ENCODE measurements at regions not wholly inside any gene's neighbourhood (a gene's known extent, or its start where the extent isn't known, plus 50 kb on each side); places are given as distances from the start of the nearest gene placed in this dataset.
A peak's percentile ranks its signal among the peaks of the same experiment; 100 is the strongest.

- ATAC-seq (ENCODE audit: low FRiP score) (no peak), DNase-seq (ENCODE audit: low spot score) (no peak)
- TF ChIP-seq, protein P1, sequence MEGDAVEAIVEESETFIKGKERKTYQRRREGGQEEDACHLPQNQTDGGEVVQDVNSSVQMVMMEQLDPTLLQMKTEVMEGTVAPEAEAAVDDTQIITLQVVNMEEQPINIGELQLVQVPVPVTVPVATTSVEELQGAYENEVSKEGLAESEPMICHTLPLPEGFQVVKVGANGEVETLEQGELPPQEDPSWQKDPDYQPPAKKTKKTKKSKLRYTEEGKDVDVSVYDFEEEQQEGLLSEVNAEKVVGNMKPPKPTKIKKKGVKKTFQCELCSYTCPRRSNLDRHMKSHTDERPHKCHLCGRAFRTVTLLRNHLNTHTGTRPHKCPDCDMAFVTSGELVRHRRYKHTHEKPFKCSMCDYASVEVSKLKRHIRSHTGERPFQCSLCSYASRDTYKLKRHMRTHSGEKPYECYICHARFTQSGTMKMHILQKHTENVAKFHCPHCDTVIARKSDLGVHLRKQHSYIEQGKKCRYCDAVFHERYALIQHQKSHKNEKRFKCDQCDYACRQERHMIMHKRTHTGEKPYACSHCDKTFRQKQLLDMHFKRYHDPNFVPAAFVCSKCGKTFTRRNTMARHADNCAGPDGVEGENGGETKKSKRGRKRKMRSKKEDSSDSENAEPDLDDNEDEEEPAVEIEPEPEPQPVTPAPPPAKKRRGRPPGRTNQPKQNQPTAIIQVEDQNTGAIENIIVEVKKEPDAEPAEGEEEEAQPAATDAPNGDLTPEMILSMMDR (IDR thresholded peaks at IDR 0.05) = no peak
Measured at GRCh38 chr2:164023896-164024295, 288.1 kb upstream of the FIGN start.

- ATAC-seq (ENCODE audit: low FRiP score) = peak; percentile 48
- no peak for DNase-seq (ENCODE audit: low spot score)
- TF ChIP-seq, protein P1 (IDR thresholded peaks at IDR 0.05) = no peak
Measured at GRCh38 chr2:164015328-164016123, 279.7 kb upstream of the FIGN start.

GRCh38 chr2:164014791-164015190 is 279.0 kb upstream of the FIGN start:
- ATAC-seq (ENCODE audit: low FRiP score) = no peak
- TF ChIP-seq, protein P1 (IDR thresholded peaks at IDR 0.05) = no peak
- DNase-seq (ENCODE audit: low spot score) = no peak

DNA sequence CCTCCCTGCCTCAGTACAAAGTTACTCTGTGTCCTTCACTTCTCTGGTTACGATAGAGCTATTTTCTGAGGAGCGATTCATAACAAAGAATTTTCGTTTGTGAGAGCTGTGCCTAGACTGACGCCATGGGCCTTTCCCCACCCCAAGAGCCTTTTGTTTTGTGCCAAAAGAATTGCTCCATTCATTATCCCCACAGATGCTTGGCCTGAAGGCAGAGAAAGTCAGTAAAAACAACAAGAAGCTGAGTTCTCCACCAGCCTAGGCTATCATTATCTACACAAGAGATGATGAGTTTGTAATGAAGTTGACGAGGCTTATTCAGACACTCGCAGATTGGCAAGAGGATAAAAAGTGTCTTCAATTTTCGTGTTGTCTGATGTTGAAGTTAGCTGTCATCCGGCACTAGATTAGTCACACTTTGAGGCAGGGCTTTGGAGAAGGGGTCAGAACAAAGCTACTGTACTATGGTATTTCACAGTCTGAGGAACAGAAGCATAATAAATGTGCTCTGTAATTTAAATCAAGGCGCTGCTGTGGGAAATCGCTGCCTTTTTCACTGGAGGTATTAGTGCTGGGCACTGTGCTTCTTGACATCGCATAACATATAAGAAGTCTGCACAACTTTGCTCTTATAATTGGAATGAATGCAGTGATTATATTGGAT is 278.4 kb upstream of the FIGN start:
- ATAC-seq (ENCODE audit: low FRiP score) = peak; percentile 53
- DNase-seq (ENCODE audit: low spot score) = no peak
- TF ChIP-seq, protein P1 (IDR thresholded peaks at IDR 0.05) = no peak

DNA sequence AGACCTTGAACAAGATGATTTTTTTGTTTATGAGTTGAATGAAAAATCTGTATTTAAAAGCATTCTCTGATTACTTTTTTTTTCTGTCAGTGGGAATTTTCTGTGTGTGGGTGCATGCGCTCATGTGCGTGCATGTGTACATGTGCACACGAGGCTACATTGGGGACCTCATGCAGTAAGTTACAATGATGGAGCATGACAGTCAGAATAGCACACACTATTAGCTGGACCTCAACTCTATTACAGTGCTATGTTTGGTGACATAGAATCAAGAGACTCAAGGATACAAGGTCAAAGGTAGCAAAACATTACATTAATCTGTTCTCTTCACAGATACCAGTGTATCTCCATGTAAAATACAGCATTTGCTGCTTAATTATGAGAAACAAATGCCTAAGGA is 276.8 kb upstream of the FIGN start:
- TF ChIP-seq, protein P1 (IDR thresholded peaks at IDR 0.05) = no peak
- DNase-seq (ENCODE audit: low spot score) = no peak
- no peak for ATAC-seq (ENCODE audit: low FRiP score)

DNA sequence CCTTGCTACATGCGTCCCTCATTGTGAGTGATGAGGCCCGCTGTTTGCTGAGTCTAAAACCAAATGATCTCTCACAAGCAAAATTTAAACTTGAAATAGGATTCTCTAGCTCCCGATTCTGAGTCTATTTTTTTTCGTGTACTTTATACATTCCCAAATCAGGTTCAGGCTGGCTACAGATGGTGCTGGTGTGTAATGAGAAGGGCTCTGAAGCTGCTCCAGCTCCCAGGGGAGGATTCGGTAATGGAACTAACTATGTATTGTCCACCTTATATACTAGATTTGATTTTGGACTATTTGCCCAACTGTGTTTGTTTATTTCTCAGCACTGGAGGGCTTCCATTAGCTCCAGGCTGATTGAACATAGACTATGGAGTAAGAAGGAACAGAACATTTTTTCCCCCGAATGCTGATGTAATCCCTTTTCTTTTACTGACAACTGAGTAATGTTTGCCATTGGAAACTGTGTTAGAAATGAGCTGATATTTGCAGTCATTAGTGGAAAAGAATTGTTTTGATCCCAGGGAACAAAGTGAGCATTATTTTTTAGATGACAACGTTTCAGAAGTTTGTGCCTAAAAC is 274.0 kb upstream of the FIGN start:
- TF ChIP-seq, protein P1 (IDR thresholded peaks at IDR 0.05) = no peak
- no peak for DNase-seq (ENCODE audit: low spot score)
- no peak for ATAC-seq (ENCODE audit: low FRiP score)

Measured in omental fat pad (tissue), 3 donors.